GM10266 (cell line): ENCODE measurements at regions not wholly inside any gene's neighbourhood (a gene's known extent, or its start where the extent isn't known, plus 50 kb on each side); places are given as distances from the start of the nearest gene placed in this dataset.

Experiments used
- DNase-seq: peaks from one replicate; pipeline ENCODE4 v3.0.0; 2012; ENCODE audit errors: extremely low spot score
- TF ChIP-seq, protein P1 (sequence below): IDR thresholded peaks from 2 replicates; pipeline ENCODE4 v1.5.1; 2012; ENCODE audit warnings: mild to moderate bottlenecking, low read depth; ENCODE audit not compliant: control insufficient read depth, insufficient read depth; ENCODE audit errors: missing control alignments

DNA sequence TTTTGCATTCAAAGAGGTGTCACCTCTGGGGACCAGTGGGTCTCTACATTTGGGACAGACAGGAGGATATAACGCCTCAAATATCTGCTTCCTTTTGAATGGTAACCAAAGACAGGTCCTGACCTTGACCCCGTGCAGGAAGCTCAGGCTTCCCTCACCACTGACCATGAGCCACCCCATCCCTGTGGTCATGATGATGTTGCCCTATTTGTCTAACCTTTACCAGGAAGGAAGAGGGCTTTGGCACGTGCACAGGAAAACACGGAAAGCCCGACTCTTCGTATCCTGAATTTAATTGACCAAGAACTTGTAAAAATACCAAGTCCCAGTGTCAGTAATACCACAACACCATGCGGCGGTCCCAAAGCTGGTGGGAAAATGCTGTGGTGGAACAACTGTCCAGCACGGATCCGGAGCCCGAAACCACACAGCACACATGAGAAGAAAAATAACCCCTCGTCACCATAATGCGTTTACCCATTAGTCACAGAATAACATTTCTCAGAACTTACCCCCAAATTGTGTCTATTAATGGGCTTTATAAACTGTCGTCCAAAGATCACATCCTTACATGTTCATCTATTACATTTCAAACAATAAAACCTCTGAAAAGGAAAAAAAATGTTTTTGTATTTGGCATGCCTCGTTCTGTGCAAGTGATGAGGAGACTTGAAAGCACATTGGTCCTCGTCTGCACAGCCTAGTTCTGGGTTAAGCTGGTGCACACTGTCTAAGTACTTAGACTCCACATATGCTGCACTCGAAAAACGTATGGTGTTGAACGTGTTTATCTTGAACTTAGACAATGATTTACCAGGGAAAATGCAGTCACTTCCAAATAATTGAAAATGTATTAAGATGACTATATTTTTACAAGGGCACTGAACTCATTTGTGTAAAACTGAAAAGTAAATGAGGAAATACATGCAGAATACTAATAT lies 118.9 kb upstream of the IGF1R start:
- no peak for DNase-seq
- TF ChIP-seq, protein P1, sequence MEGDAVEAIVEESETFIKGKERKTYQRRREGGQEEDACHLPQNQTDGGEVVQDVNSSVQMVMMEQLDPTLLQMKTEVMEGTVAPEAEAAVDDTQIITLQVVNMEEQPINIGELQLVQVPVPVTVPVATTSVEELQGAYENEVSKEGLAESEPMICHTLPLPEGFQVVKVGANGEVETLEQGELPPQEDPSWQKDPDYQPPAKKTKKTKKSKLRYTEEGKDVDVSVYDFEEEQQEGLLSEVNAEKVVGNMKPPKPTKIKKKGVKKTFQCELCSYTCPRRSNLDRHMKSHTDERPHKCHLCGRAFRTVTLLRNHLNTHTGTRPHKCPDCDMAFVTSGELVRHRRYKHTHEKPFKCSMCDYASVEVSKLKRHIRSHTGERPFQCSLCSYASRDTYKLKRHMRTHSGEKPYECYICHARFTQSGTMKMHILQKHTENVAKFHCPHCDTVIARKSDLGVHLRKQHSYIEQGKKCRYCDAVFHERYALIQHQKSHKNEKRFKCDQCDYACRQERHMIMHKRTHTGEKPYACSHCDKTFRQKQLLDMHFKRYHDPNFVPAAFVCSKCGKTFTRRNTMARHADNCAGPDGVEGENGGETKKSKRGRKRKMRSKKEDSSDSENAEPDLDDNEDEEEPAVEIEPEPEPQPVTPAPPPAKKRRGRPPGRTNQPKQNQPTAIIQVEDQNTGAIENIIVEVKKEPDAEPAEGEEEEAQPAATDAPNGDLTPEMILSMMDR = no peak

DNA sequence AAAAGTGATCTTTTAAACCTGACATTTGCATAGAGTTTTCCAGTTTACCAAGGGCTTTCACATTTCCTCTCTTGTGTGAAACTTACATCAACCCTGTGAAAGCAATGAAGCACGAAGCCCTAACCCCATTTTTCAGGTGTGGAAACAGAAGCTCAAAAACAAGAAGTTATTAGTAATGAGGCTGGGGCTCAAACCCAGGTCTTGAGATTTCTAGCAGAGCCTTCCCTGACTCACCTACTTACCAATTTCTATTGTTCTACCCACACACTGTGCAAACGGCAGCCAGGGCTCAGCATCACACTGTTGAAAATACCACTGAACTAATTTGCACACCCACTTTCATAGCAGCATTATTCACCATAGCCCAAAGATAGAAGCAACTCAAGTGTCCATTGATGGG lies 117.8 kb upstream of the IGF1R start:
- DNase-seq = no peak
- TF ChIP-seq, protein P1 = no peak

DNA sequence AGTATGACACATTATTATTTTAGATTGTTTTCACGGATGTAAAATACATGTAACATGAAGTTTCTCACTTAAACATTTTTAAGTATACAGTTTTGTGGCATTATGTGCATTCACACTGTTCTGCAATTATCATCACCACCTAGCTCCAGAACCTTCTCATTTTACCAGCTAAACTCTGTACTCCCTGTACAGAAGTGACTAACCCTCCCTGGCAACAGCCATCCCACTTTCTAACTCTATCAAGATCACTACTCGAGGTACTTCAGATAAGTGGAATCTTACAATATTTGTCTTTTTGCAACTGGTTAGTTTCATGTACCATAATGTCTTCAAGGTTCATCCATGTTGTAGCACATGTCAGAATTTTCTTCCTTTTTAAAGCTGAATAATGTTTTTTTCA lies 116.3 kb upstream of the IGF1R start:
- no peak for DNase-seq
- TF ChIP-seq, protein P1 = no peak

DNA sequence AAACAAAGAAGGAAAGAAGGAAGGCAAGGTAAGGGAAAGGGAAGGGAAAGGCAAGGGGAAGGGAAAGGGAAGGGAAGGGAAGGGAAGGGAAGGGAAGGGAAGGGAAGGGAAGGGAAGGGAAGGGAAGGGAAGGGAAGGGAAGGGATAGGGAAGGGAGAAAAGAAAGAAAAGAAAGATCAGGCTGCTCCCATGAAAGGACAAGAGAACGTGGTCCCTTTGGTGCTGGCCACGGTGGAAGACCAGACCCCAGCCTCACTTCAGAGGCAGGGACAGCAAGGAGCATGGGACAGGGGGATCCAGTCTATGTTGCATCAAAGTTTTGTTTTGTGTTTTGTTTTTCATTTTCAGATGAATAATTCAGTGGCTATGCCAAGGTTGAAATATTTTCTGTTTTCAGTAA lies 111.4 kb upstream of the IGF1R start:
- no peak for DNase-seq
- TF ChIP-seq, protein P1 = no peak

DNA sequence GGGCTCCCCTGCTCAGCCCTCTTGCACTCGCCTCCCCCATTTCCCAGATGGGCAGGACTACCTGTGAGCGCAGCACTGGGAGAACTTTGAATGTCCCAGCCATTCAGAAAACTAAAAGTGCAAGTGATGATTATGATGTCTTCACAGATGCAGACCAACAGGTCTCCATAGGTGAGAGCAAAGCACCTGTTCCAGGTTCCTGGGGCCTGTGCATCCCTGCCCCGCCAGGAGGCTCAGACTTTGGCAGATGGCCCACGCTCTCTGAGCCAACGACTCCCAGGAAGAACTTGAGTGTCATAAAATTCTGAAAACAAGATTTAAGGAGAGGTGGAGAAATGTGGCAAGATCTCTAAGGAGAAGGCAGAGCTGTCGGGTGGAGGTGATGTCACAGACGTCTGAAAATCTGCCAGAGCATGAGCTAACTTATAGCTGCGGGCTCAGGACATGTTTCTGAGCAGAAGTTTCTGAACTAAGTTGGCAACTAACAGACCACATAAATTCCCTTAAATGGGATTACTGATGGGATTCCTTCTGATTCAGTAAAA lies 110.8 kb upstream of the IGF1R start:
- DNase-seq = no peak
- TF ChIP-seq, protein P1 = no peak

DNA sequence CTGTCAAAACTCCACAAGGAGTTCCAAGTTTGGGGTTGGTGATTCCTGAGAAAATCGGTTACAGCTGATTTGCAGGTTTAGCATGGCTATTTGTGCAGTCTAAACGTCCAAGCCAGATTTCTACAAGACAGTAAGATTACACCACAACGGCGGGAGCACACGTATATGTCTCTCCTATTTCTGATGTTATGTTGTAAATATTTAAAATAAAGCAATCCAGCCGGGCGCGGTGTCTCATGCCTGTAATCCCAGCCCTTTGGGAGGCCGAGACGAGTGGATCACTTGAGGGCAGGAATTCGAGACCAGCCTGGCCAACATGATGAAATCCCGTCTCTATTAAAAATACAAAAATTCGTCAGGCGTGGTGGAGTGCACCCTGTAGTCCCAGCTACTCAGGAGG lies 106.8 kb upstream of the IGF1R start:
- DNase-seq = no peak
- TF ChIP-seq, protein P1 = no peak

DNA sequence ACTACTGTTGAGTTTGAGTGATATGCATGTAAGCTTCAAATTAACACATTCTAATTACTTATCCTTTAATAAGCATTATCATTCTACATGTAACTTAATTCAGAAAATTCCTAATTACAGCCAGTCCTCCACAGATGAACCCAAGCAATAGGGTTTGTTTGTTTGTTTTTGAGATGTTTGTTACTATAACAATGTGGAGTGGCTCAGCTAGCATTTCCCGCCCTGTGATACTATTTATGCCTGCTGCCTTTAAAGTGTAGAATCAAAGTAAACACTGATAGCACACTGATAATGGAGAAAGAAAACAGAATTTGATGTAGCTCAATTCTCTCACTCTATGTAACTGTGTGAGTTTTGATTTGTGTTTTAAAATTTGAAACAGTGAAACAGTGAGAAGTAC lies 105.1 kb upstream of the IGF1R start:
- no peak for DNase-seq
- TF ChIP-seq, protein P1 = no peak
